GM12878 (cell line): ENCODE measurements at regions not wholly inside any gene's neighbourhood (a gene's known extent, or its start where the extent isn't known, plus 50 kb on each side); places are given as distances from the start of the nearest gene placed in this dataset.

Experiments used
- ATAC-seq: fragments of 200-7000 bp; cut with Tn5 transposase; 3 replicates; pipeline ENCODE4 v1.9.1; 2020; ENCODE audit warnings: mild to moderate bottlenecking, moderate library complexity
- BruUV-seq: library from RNA; stranded (reverse); fragments of 400-500 nt; replicated peaks from 2 replicates; lab custom pipeline; 2021; lab: Mats Ljungman, UMichigan
- CTCF ChIA-PET: fragments of 300-600 bp; sonication (Branson Sonifier 250); formaldehyde crosslinking; extraction: SDS; loops from one replicate; lab custom pipeline; 2021; ENCODE audit warnings: inconsistent platforms; lab: Yijun Ruan, JAX
- POLR2A ChIA-PET: fragments of 350-600 bp; formaldehyde crosslinking; extraction: SDS; loops from one replicate; lab custom pipeline; 2021; ENCODE audit warnings: inconsistent platforms; lab: Charles Lee
- RAD21 ChIA-PET: fragments of 300-600 bp; sonication (Branson Sonifier 250); formaldehyde crosslinking; loops from one replicate; lab custom pipeline; 2023; ENCODE audit warnings: antibody characterized with exemption; ENCODE audit not compliant: unreplicated experiment; lab: Charles Lee
- SMC1A ChIA-PET: fragments of 300-600 bp; sonication (Branson Sonifier 250); formaldehyde crosslinking; loops from one replicate; lab custom pipeline; 2023; ENCODE audit not compliant: unreplicated experiment, uncharacterized antibody; lab: Charles Lee
- DNase-seq: peaks from one replicate; pipeline ENCODE4 v3.0.0-alpha.2; 2011; ENCODE audit warnings: low read depth, low spot score
- FAIRE-seq: peaks from 3 replicates; lab custom pipeline; 2011; peaks lifted over from hg19 to GRCh38; lab: Jason Lieb, UNC
- H2AFZ ChIP-seq: 2 replicates; pipeline ENCODE4 v1.6.0; 2011; ENCODE audit warnings: low read depth, low read length, control low read depth; ENCODE audit not compliant: control insufficient read depth
- H3K27ac ChIP-seq: 2 replicates; pipeline ENCODE4 v1.5.1; 2011; ENCODE audit warnings: control low read depth; ENCODE audit not compliant: control insufficient read depth, insufficient read depth
- H3K27me3 ChIP-seq, 2 experiments: replicated peaks in 1 of 2; 2 replicates each; pipeline versions ENCODE4 v1.6.0 to v1.6.1; 2011; ENCODE audit warnings: low read length in 1 of 2; ENCODE audit not compliant: control insufficient read depth in 2 of 2, insufficient read depth in 2 of 2
- H3K36me3 ChIP-seq, 2 experiments: 2 replicates each; pipeline ENCODE4 v1.5.1; 2011; ENCODE audit warnings: low read length in 1 of 2; ENCODE audit not compliant: control insufficient read depth in 2 of 2, insufficient read depth in 2 of 2
- H3K4me1 ChIP-seq: 2 replicates; pipeline ENCODE4 v1.6.1; 2011; ENCODE audit warnings: mild to moderate bottlenecking, low read length, moderate library complexity, mixed read lengths; ENCODE audit not compliant: control insufficient read depth, insufficient read depth
- H3K4me2 ChIP-seq: 2 replicates; pipeline ENCODE4 v1.6.0; 2011; ENCODE audit warnings: control low read depth; ENCODE audit not compliant: control insufficient read depth, insufficient read depth
- H3K4me3 ChIP-seq: fragments of 200-600 bp; sonication (generic); 2 replicates; pipeline ENCODE4 v1.5.1; 2016
- H3K79me2 ChIP-seq: 2 replicates; pipeline ENCODE4 v1.6.0; 2011; ENCODE audit warnings: low read length; ENCODE audit not compliant: control insufficient read depth, insufficient read depth
- H3K9ac ChIP-seq: 2 replicates; pipeline ENCODE4 v1.8.0; 2011; ENCODE audit warnings: low read length, control low read depth, mixed read lengths; ENCODE audit not compliant: control insufficient read depth, insufficient read depth
- H3K9me3 ChIP-seq: replicated peaks from 3 replicates; pipeline ENCODE4 v1.5.1; 2011; ENCODE audit warnings: mild to moderate bottlenecking, low read length; ENCODE audit not compliant: control insufficient read depth, insufficient read depth
- H4K20me1 ChIP-seq: 2 replicates; pipeline ENCODE4 v1.6.0; 2011; ENCODE audit not compliant: control insufficient read depth, insufficient read depth
- ATF2 ChIP-seq: IDR thresholded peaks from 2 replicates; pipeline ENCODE4 v1.6.1; 2012; ENCODE audit warnings: low read length, inconsistent platforms
- CHD2 ChIP-seq: IDR thresholded peaks from 2 replicates; pipeline ENCODE4 v1.6.1; 2011; ENCODE audit warnings: low read depth, low read length, improper control_type of control experiment, borderline replicate concordance
- CREM ChIP-seq: IDR thresholded peaks from 2 replicates; pipeline ENCODE4 v1.6.1; 2014; ENCODE audit warnings: antibody characterized with exemption, low read depth
- ELK1 ChIP-seq: IDR thresholded peaks from 2 replicates; pipeline ENCODE4 v1.6.1; 2012; ENCODE audit warnings: low read depth, low read length, improper control_type of control experiment
- FOXK2 ChIP-seq: fragments of 450-650 bp; IDR thresholded peaks from 2 replicates; pipeline ENCODE4 v1.6.1; 2017; ENCODE audit warnings: mild to moderate bottlenecking, moderate library complexity
- JUND ChIP-seq: IDR thresholded peaks from 2 replicates; pipeline ENCODE4 v1.6.1; 2012; ENCODE audit warnings: low read depth, mild to moderate bottlenecking, low read length, improper control_type of control experiment, moderate library complexity
- KAT2A ChIP-seq: conservative IDR thresholded peaks from 2 replicates; pipeline ENCODE4 v1.6.1; 2011; ENCODE audit warnings: low read depth, low read length; ENCODE audit not compliant: control insufficient read depth
- KLF5 ChIP-seq: fragments of 450-650 bp; IDR thresholded peaks from 2 replicates; pipeline ENCODE4 v1.6.1; 2014; ENCODE audit warnings: mild to moderate bottlenecking; ENCODE audit not compliant: partially characterized antibody
- NFYA ChIP-seq: IDR thresholded peaks from 2 replicates; pipeline ENCODE4 v1.6.1; 2011; ENCODE audit warnings: low read depth, mild to moderate bottlenecking, low read length, improper control_type of control experiment, borderline replicate concordance
- NR2C1 ChIP-seq: fragments of 450-650 bp; IDR thresholded peaks from 2 replicates; pipeline ENCODE4 v1.6.1; 2017; ENCODE audit warnings: antibody characterized with exemption, mild to moderate bottlenecking, moderate library complexity
- NR2C2 ChIP-seq: IDR thresholded peaks from 2 replicates; pipeline ENCODE4 v1.6.1; 2011; ENCODE audit warnings: borderline replicate concordance, low read depth; ENCODE audit not compliant: control insufficient read depth, insufficient read length
- POU2F2 ChIP-seq: IDR thresholded peaks from 3 replicates; pipeline ENCODE4 v1.6.1; 2011; ENCODE audit warnings: low read depth, mild to moderate bottlenecking, low read length, borderline replicate concordance
- SPI1 ChIP-seq: IDR thresholded peaks from 2 replicates; pipeline ENCODE4 v1.6.1; 2011; ENCODE audit warnings: low read depth, mild to moderate bottlenecking, low read length, moderate library complexity, borderline replicate concordance; ENCODE audit not compliant: insufficient read depth
- TAF1 ChIP-seq: IDR thresholded peaks from 2 replicates; pipeline ENCODE4 v1.6.1; 2011; ENCODE audit warnings: mild to moderate bottlenecking, low read depth, low read length, borderline replicate concordance
- ZBED1 ChIP-seq: IDR thresholded peaks from 2 replicates; pipeline ENCODE4 v1.6.1; 2016; ENCODE audit warnings: borderline replicate concordance
- ZBTB33 ChIP-seq: fragments of 450-650 bp; IDR thresholded peaks from 2 replicates; pipeline ENCODE4 v1.6.1; 2017; ENCODE audit warnings: mild to moderate bottlenecking
- in situ Hi-C: fragments of 300-500 bp; cut with MboI; formaldehyde crosslinking; loops from 9 replicates; pipeline ENCODE4 v1.14.3; 2018; ENCODE audit warnings: mixed read lengths
- intact Hi-C: fragments of 100-400 bp; cut with micrococcal nuclease; formaldehyde crosslinking; loops from one replicate; pipeline ENCODE4 v1.14.2; 2022; ENCODE audit not compliant: unreplicated experiment

- BruUV-seq = no TSS peak
- in situ Hi-C loops = no loop called here
- Histone ChIP-seq H3K4me1 (no peaks in the 10 kb centered on the region), H3K4me3 (no peak overlapping the region), H3K9me3 (no peaks in the 10 kb centered on the region; the same call in 2 of the 3 replicates), H4K20me1 (no peaks in the 10 kb centered on the region), H3K79me2 (no peaks in the 10 kb centered on the region), H3K9ac (no peak overlapping the region), H2AFZ (no peak overlapping the region), H3K27ac (no peak overlapping the region), H3K36me3 (no peaks in the 10 kb centered on the region), H3K4me2 (no peak overlapping the region), H3K27me3 (no peaks in the 10 kb centered on the region)
- ATAC-seq (no peak), DNase-seq (no peak), FAIRE-seq (no peak)
- ChIA-PET SMC1A (interaction anchor here (0.5 to 0.7 kb wide), 2 partner anchors 22 kb away, joined by 3 to 4 read pairs; no protein-coding TSS in a partner anchor), RAD21 (no interaction called here), CTCF (no interaction called here), POLR2A (no interaction called here)
- intact Hi-C loops = no loop called here
- TF ChIP-seq TAF1 (no peak), CREM (no peak), POU2F2 (no peak), NR2C2 (no peak), ZBED1 (no peak), ATF2 (no peak), SPI1 (no peak), ZBTB33 (no peak), CHD2 (no peak), KLF5 (no peak), JUND (no peak), NR2C1 (no peak), FOXK2 (no peak), ELK1 (no peak), NFYA (no peak), KAT2A (no peak)
Observed at GRCh38 chr6:141439513-141439912, 693.2 kb upstream of the GJE1 start.
